CD14-positive monocyte (primary cell): ENCODE measurements at regions not wholly inside any gene's neighbourhood (a gene's known extent, or its start where the extent isn't known, plus 50 kb on each side); places are given as distances from the start of the nearest gene placed in this dataset.

Experiments
- DNase-seq, 3 donors: peaks; one replicate each; pipeline ENCODE4 v3.0.0-alpha.2; 2011 to 2022
- H2AFZ ChIP-seq: 2 replicates; pipeline ENCODE4 v1.6.0; 2012; ENCODE audit warnings: mild to moderate bottlenecking, low read depth, low read length, inconsistent platforms; ENCODE audit not compliant: insufficient read depth, poor library complexity, severe bottlenecking
- H3K27ac ChIP-seq, 2 donors: 1 replicate in 1 of 2; 2 replicates in 1 of 2; pipeline ENCODE4 v1.5.1; 2012 to 2013; ENCODE audit warnings: low read length in 2 of 2, control low read depth in 1 of 2, inconsistent platforms in 1 of 2, low read depth in 1 of 2, mild to moderate bottlenecking in 1 of 2
- H3K27me3 ChIP-seq, 2 donors: one replicate each; pipeline versions ENCODE4 v1.6.0 to v1.6.1; 2011 to 2013; ENCODE audit warnings: low read length in 2 of 2; ENCODE audit not compliant: control insufficient read depth in 2 of 2, insufficient read depth in 2 of 2
- H3K36me3 ChIP-seq, 2 donors: replicated peaks in 1 of 2; 1 replicate in 1 of 2; 2 replicates in 1 of 2; pipeline versions ENCODE4 v1.5.1 to v1.6.1; 2012 to 2013; ENCODE audit warnings: low read length in 2 of 2, control low read depth in 1 of 2, inconsistent platforms in 1 of 2, mild to moderate bottlenecking in 1 of 2; ENCODE audit not compliant: insufficient read depth in 2 of 2, control insufficient read depth in 1 of 2
- H3K4me1 ChIP-seq, 2 donors: 1 replicate in 1 of 2; 2 replicates in 1 of 2; pipeline versions ENCODE4 v1.5.1 to v1.6.1; 2012 to 2013; ENCODE audit warnings: low read length in 2 of 2, control low read depth in 1 of 2, inconsistent platforms in 1 of 2, mild to moderate bottlenecking in 1 of 2, moderate library complexity in 1 of 2; ENCODE audit not compliant: insufficient read depth in 2 of 2, control insufficient read depth in 1 of 2
- H3K4me2 ChIP-seq: replicated peaks from 2 replicates; pipeline ENCODE3; 2012; ENCODE audit warnings: low read length, moderate library complexity, mild to moderate bottlenecking; ENCODE audit not compliant: poor library complexity, severe bottlenecking; ENCODE audit errors: extremely low read depth
- H3K4me3 ChIP-seq, 3 experiments: fragments of 200-600 bp in 1 of 3; sonication (generic) in 1 of 3; replicated peaks in 1 of 3; 1 replicate in 2 of 3; 2 replicates in 1 of 3; pipeline ENCODE4 v1.5.1; 2011 to 2013; ENCODE audit warnings: low read length in 3 of 3, mild to moderate bottlenecking in 3 of 3, control low read depth in 2 of 3, low read depth in 2 of 3, inconsistent platforms in 1 of 3, moderate library complexity in 1 of 3
- H3K79me2 ChIP-seq: 2 replicates; pipeline ENCODE4 v1.6.0; 2012; ENCODE audit warnings: mild to moderate bottlenecking, control low read depth, inconsistent platforms, low read length, moderate library complexity; ENCODE audit not compliant: insufficient read depth
- H3K9ac ChIP-seq: 2 replicates; pipeline ENCODE4 v1.6.0; 2017; ENCODE audit warnings: low read length, mild to moderate bottlenecking; ENCODE audit not compliant: insufficient read depth, poor library complexity, severe bottlenecking
- H3K9me3 ChIP-seq, 2 donors: replicated peaks in 1 of 2; 1 replicate in 1 of 2; 2 replicates in 1 of 2; pipeline versions ENCODE4 v1.5.1 to v1.6.1; 2012 to 2013; ENCODE audit warnings: low read length in 2 of 2, control low read depth in 1 of 2; ENCODE audit not compliant: control insufficient read depth in 1 of 2, insufficient read depth in 1 of 2
- H4K20me1 ChIP-seq: 2 replicates; pipeline ENCODE4 v1.6.0; 2012; ENCODE audit warnings: mild to moderate bottlenecking, low read length, control low read depth, moderate library complexity; ENCODE audit not compliant: insufficient read depth
- H3K27ac Mint-ChIP-seq, 7 donors: one replicate each; pipeline ENCODE4 v1.8.0; 2020; ENCODE audit warnings: mild to moderate bottlenecking in 7 of 7, mixed read lengths in 7 of 7, moderate library complexity in 6 of 7, inconsistent platforms in 2 of 7
- H3K27me3 Mint-ChIP-seq, 3 donors: one replicate each; pipeline ENCODE4 v1.8.0; 2021 to 2022; ENCODE audit warnings: low read depth in 3 of 3, mild to moderate bottlenecking in 3 of 3, mixed read lengths in 3 of 3, moderate library complexity in 3 of 3, inconsistent platforms in 1 of 3
- H3K36me3 Mint-ChIP-seq, 2 donors: one replicate each; pipeline ENCODE4 v1.8.0; 2020; ENCODE audit warnings: mixed read lengths in 2 of 2, inconsistent platforms in 1 of 2, mild to moderate bottlenecking in 1 of 2
- H3K4me1 Mint-ChIP-seq: one replicate; pipeline ENCODE4 v1.8.0; 2020; ENCODE audit warnings: mild to moderate bottlenecking, mixed read lengths
- H3K4me3 Mint-ChIP-seq, 2 donors: one replicate each; pipeline ENCODE4 v1.8.0; 2020; ENCODE audit warnings: mild to moderate bottlenecking in 2 of 2, mixed read lengths in 2 of 2, moderate library complexity in 1 of 2
- H3K9me3 Mint-ChIP-seq, 7 donors: one replicate each; pipeline ENCODE4 v1.8.0; 2020 to 2022; ENCODE audit warnings: mixed read lengths in 7 of 7, mild to moderate bottlenecking in 6 of 7, moderate library complexity in 6 of 7, inconsistent platforms in 2 of 7
- WGBS: methylation state at CpG from one replicate; pipeline ENCODE4 v1.1.5; 2013; ENCODE audit warnings: missing lambda C conversion rate; ENCODE audit not compliant: insufficient coverage; 5-methylcytosine and 5-hydroxymethylcytosine counted together
- intact Hi-C, 2 donors: fragments of 100-400 bp; cut with micrococcal nuclease; formaldehyde crosslinking; loops; one replicate each; pipeline versions ENCODE4 v1.15.0 to v1.15.1; 2023
- TF ChIP-seq, protein P1 (sequence below): fragments of 200-600 bp; IDR thresholded peaks from one replicate; pipeline ENCODE4 v1.8.0; 2022; ENCODE audit warnings: antibody characterized with exemption, mild to moderate bottlenecking

- DNase-seq, result no peak
- Histone ChIP-seq H3K36me3 (no peaks in the 10 kb centered on the region), H3K27me3 (no peaks in the 10 kb centered on the region), H3K4me3 (no peak overlapping the region), H3K4me2 (no peak overlapping the region), H3K9me3 (no peaks in the 10 kb centered on the region), H4K20me1 (no peaks in the 10 kb centered on the region), H2AFZ (no peak overlapping the region), H3K79me2 (no peaks in the 10 kb centered on the region), H3K4me1 (no peaks in the 10 kb centered on the region), H3K9ac (no peak overlapping the region), H3K27ac (no peak overlapping the region)
- Mint-ChIP-seq H3K27ac (no peak overlapping the region), H3K27me3 (peaks cover 0 to 2% (median 1%) of the 10 kb centered on the region in 3 donors), H3K9me3 (peaks cover 0 to 9% (median 2%) of the 10 kb centered on the region in 7 donors), H3K4me3 (no peak overlapping the region), H3K4me1 (no peaks in the 10 kb centered on the region), H3K36me3 (no peaks in the 10 kb centered on the region)
- intact Hi-C loops, result no loop called here
- TF ChIP-seq, protein P1, sequence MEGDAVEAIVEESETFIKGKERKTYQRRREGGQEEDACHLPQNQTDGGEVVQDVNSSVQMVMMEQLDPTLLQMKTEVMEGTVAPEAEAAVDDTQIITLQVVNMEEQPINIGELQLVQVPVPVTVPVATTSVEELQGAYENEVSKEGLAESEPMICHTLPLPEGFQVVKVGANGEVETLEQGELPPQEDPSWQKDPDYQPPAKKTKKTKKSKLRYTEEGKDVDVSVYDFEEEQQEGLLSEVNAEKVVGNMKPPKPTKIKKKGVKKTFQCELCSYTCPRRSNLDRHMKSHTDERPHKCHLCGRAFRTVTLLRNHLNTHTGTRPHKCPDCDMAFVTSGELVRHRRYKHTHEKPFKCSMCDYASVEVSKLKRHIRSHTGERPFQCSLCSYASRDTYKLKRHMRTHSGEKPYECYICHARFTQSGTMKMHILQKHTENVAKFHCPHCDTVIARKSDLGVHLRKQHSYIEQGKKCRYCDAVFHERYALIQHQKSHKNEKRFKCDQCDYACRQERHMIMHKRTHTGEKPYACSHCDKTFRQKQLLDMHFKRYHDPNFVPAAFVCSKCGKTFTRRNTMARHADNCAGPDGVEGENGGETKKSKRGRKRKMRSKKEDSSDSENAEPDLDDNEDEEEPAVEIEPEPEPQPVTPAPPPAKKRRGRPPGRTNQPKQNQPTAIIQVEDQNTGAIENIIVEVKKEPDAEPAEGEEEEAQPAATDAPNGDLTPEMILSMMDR, result no peak
These were observed 185.3 kb upstream of the PLPP4 start for GRCh38 chr10:120271696-120272095.

- no peak overlapping the region for H3K4me3 Mint-ChIP-seq
- no peak for DNase-seq
- peaks cover 0 to 9% (median 2%) of the 10 kb centered on the region in 7 donors for H3K9me3 Mint-ChIP-seq
- Histone ChIP-seq H3K4me2 (no peak overlapping the region), H3K9ac (no peak overlapping the region), H3K27ac (no peak overlapping the region), H3K36me3 (no peaks in the 10 kb centered on the region), H3K4me1 (no peaks in the 10 kb centered on the region), H3K27me3 (no peaks in the 10 kb centered on the region), H2AFZ (no peak overlapping the region), H4K20me1 (no peaks in the 10 kb centered on the region), H3K4me3 (no peak overlapping the region), H3K9me3 (no peaks in the 10 kb centered on the region), H3K79me2 (no peaks in the 10 kb centered on the region)
- no peaks in the 10 kb centered on the region for H3K36me3 Mint-ChIP-seq
- H3K27ac Mint-ChIP-seq, result no peak overlapping the region
- H3K4me1 Mint-ChIP-seq, result no peaks in the 10 kb centered on the region
- H3K27me3 Mint-ChIP-seq, result peaks cover 0 to 2% (median 1%) of the 10 kb centered on the region in 3 donors
- WGBS, result 97% methylated on average over 2 of the region's 2 CpGs
- TF ChIP-seq, protein P1, result no peak
- intact Hi-C loops, result no loop called here
These were observed 184.7 kb upstream of the PLPP4 start for GRCh38 chr10:120272350-120272749.
